HG03103 (cell line): ENCODE measurements at regions not wholly inside any gene's neighbourhood (a gene's known extent, or its start where the extent isn't known, plus 50 kb on each side); places are given as distances from the start of the nearest gene placed in this dataset.
"Not testable (repeated sequence)": the region's sequence is repeated elsewhere in the genome, so short reads cannot be mapped to it uniquely, and the experiment has no call there.

ENCODE experiments used
- ATAC-seq: cut with Tn5 transposase; IDR thresholded peaks from one replicate; pipeline ENCODE4 v1.9.1; 2021; ENCODE audit warnings: low read depth; ENCODE audit not compliant: unreplicated experiment

DNA sequence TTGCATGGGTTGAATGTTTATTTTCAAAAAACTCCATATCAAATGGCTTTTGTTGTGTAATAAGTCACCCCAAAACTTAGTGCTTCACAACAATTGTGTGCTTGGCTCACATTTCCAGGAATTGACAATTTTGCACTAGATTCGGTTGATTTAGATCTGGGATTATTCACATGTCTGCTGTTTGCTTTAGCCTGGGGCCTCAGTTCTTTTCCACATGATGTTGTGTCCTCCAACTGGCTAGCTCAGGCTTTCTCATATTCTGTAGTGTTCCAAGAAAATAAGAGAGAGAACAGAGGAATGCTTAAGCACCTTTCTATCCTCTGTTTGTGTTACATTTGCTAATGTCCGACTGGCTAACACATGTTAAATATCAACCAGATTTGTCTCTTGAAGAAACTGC is 281.5 kb upstream of the ADGRL4 start:
- ATAC-seq, result no peak

DNA sequence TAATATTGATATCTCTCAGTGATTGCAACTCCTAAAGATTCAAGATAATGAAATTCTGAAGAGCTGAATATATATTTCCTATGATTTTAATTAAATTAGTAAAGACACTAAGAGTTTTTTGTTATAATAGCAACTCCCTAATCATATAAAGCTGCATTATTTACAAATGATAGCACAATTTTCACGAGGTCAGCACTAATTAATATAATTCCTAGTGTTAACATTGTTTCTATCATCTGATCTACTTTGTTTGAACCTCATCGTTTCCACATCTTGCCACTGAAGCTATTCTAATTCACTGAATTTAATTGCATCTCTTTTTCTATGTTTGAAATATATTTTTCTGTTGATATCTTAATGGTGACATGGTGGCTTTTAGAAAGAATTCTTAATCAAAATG is 279.1 kb upstream of the ADGRL4 start:
- ATAC-seq, result no peak

DNA sequence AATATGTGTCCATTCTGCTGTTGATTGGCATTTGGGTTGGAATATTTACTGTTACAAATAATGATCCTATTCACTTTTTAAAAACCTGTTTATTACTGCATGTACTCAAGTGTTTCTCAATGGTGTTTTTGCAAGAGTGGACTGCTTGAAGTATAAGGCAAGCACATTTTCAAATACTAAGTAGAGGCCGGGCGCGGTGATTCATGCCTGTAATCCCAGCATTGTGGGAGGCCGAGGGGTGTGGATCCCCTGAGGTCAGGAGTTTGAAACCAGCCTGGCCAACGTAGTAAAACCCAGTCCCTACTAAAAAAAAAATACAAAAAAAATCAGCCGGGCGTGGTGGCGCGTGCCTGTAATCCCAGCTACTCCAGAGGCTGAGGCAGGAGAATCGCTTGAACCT is 276.9 kb upstream of the ADGRL4 start:
- ATAC-seq, result no peak

DNA sequence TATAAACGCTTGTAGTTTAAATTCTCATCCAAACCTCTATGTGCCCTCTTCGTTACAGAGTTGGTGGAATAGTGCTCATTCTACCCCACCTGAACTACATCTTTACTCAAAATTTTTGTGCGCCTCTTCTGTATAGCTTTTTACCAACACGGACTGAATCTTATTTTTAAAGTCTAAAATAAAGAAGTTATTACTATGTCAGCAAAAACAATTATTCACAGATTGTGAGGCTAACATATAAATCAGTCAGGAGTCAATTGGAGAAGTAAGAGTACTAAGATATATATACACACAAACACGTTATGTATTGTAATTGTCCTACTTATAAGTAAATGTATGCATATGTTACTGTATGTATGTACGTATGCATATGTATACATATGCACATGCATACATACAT is 274.9 kb upstream of the ADGRL4 start:
- no peak for ATAC-seq

DNA sequence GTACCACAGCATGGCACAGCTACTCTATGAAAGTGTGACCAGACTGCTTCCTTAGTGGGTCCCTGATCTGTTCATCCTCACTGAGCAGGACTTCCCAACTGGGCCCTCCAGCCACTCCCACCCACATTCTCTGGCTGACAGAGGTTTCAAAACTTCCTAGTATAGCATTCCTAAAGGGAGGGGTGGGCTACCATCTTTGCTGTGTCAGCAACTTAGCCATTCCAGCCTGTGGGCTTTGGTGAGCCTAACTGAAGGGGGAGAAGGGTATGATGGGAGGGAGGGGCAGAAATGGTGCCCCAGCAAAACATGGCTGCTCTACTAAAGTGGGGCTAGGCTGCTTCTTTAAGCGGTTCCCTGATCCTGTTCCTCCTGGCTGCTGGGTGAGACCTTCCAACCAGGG is 265.2 kb upstream of the ADGRL4 start:
- no peak for ATAC-seq

DNA sequence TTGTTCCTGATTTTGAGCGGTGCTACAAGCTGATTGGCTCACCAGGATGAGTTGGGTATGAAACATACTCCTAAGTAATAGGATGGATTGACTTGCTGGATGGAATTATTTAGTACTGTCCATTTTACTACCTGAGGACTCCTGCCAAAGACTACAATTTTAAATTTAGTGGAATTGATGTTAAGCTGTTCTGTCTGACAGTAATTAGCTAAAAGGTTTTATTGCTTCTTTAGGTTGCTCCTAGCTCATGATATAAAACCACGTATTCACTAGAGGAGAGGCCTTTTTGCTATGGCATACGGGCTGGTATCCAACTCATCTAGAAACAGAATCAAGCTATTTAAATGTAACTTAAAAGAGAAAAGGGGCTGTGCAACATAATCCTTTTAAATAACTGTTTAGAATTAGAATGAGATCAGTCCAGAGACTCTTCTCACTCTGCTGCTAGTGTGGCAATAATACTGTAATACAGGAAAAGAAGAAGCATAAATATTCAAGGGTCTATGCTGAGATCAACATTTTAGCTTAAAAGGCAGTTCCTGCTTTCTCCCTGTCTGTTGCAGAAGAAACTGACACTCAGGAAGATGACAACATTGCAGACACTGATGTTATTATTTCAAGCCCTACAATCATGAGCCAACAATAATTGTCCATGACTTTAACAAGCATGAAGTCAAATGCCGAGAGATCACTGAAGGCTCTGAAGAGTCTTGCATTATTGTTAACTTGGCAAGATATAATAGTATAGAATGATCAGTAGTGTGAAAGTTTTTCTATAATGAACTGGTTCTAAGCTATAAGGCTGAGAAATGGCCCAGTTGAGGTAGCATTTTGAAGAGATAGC is 258.7 kb upstream of the ADGRL4 start:
- ATAC-seq, result no peak

DNA sequence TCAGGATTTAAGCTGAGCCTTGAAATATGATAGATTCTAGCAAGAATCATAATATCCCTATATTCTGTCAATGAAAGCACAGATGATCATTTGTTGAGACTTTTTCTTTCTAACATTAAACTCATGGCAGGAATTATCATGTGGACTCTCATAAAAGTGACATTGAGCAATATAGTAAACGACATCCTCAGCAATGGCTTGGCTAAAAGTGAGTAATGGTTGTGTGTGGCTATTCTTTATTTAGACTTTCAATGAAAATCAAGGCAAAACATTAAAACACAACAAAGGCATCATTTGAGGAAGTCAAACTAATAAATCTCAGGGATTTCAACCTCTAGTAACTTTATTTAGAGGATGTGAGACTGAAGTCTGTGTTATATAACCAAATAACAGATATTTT is 257.8 kb upstream of the ADGRL4 start:
- no peak for ATAC-seq

DNA sequence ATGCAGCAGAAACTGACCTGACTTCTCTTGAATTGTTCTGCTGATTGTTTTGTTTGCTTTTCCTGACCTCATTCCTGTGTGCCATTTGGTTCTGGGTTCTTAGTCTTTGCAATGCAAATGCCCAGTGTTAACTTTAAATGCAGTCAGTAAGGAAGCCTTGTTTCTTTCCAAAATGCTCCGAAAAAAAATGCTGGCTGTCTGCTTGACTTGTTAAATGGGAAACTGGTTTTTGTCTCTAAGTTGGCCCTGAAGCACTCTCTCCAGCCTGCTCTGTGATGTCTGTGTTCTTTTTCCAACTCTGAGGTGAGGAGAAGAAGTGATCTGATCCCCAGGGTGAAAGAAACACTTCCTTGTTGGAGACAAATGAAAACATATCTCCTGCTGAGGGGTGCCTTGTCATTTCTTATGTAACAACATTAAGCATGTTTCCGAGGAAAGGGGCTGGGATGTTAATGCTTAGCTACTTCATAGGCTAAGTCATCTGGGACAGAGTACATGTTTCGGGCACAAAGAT is 256.3 kb upstream of the ADGRL4 start:
- no peak for ATAC-seq

DNA sequence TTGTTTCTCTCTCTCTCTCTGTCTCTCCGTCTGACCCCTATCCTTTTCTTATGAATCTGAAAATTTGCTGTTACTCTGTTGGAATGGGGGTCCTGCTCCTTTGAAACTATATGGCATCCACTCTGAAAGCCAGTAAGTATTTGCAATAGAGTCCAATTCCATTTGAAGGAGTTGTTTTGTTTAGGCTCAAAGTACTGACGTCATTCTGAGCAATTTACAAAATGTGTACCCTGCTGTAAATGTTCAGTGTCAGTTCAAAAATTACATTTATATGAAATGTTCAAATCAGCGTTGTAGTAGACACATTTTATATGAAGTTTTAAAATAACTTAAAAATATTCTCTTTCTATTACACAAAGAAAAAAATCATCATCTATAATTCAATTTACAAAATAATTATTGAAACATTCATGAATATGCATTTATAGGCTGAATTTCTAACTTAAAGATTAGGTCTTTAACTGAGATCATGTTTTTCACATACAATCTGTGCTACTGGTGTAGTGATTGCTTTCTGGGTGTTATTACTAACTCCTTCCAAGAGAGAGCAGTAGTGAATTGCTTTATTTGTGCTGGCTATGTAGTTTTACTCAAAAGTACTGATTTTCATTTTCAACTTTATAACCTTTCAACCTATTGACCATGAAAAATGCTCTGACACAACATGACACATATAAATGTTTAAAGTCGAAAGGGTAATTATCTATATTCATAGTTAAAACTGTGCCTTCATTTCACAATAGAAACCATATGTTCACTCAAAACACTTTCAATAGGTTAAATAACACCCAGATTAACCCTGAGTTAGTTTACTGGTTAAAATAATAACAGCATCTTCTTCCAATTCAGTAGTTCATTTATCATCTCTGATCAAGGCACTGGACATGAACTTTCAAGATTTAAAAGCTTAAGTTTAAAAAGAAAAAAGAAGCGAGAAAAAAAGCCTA is 253.1 kb upstream of the ADGRL4 start:
- ATAC-seq, result peak; percentile 78

DNA sequence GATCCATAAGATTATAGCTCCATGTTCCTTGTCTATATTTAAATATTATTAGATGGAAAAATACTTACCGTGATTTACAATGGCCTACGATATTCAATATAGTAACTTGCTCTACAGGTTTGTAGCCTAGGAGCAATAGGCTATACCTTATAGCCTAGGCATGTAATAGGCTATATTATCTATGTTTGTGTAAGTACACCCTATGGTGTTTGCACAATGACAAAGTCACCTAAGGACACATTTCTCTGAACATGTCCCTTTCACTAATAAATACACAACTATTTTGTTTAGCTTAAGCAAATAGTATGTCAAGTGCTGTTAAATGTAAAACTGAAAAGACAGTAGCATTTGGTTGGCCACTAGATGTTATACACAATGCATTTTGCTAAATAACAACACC is 248.9 kb upstream of the ADGRL4 start:
- ATAC-seq, result no peak

DNA sequence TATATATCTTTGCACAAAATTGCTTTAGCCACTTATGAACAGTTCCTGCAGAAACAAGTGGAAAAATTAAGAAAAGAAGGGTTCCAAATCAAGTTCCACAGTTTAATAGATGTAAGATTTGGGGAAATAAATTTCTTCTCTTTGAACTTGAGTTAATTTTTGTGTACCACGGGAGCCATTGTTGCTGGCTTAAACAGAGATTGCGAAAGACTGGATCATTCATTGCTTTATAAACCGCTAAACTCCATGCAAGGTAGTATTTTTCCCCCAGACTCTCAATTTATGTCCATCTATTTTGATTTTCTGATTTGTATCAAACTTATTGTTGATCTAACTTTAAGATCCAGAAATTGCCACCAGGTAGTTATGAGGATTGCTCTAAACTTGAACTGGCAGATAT is 246.1 kb upstream of the ADGRL4 start:
- no peak for ATAC-seq

DNA sequence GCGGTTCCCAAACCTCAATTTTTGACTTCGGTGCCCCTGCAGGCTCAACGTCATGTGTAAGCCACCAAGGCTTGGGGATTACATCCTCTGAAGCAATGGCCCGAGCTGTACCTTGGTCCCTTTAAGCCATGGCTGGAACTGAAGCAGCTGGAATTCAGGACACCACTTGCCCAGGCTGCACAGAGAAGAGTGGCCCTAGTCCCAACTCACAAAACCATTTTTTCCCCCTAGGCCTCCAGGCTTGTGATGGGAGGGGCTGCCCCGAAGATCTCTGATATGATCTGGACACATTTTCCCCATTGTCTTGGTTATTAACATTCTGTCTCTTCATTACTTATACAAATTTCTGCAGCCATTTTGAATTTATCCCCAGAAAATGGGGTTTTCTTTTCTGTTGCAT is 233.3 kb upstream of the ADGRL4 start:
- ATAC-seq, result no peak

DNA sequence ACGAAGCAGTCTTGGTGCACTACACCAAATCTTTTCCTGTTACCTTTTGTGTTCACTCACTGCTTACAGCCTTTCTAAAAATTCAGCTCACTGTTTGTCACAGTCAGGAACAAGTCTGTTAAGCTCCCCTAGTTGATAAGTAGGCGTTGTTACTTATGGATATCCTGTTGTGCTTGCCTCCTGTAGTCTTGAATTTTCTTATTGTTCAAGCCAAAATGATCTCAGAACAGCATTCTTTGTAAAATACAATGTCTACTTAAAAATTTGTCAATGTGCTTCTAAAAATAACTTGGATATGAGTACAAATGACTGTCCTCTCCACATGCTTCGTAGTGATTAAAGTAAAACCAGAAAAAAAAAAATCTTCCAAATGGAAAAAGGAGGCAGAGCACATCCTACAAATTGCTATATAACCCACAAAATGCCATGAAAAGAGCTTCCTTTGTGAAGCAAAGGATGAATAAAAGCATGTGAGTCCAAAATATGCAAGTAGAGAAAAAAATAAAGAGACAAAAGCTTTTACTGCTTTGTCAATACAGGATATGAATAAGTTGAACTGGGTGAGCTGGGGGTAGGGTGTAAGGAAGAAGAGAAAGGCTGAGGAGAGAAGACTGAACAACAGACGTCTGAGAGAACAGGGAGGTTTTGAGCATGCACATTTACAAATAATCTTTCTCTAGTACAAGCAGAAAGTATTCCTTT is 228.9 kb upstream of the ADGRL4 start:
- ATAC-seq, result no peak

DNA sequence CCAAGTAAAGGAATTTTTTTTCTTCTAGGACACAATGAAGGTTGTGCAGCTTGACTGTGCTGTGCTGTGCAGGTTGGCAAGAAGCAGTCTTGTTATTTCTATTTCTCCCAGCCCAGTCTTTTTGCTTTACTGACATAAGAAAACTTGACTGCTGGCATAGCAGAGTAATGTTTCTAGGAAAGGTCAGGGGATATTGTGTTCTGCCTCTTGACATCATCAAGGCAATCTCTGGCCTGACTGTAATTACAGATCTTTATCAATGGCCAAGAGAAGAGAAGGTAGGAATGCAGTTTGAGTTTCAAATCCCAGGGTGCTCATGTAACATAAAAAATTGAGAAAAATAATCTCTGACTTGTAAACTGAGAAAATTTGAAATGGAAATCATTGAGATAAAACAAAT is 226.3 kb upstream of the ADGRL4 start:
- no peak for ATAC-seq

DNA sequence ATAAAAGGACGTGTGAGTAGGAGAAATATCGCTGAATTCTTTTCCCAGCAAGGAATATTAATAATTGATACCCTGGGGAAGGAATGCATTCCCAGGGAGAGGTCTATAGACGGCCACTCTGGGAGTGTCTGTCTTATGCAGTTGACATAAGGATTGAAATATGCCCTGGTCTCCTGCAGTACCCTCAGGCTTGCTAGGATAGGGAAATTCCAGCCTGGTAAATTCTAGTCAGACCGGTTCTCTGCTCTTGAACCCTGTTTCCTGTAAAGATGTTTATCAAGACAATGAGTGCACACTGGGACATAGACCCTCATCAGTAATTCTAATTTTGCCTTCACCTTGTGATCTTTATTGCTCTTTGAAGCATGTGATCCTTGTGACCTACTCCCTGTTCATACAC is 224.2 kb upstream of the ADGRL4 start:
- ATAC-seq, result not testable (repeated sequence)

DNA sequence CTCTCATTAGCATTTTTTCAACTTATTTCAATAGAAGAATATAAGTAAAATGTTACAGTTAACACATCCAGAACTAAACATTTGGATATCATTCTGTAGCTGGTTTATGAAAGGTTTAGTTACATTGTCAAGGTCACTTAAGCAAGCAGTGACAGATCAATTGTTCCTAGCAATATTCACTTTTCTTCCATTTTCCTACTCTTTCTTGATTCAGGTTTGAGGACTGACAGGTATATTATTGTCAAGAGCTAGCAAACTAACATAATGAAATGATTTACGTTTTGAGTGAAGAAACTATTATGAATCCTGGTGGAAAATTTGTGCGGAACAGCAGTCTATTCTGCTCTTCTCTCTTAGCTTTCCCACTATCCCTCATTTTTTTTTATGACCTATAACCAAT is 220.4 kb upstream of the ADGRL4 start:
- ATAC-seq, result no peak

DNA sequence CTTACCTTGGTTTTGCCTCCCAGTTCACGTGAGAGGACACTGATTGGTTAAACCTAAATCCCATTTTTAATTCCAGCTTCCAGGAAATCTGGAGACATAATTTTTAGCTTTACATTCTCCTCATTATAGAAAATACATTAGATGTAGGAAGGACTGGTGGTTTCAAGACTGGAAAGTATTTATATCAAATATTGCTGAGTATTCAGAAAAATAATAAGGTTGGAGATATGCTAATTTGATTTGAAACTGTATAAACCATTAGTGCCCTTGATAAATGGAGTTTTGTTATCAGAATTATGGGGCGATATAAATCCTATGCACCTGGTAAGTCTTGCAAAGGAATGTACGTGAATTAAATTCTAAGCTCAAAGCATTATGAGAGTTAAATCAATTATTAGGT is 218.0 kb upstream of the ADGRL4 start:
- no peak for ATAC-seq

DNA sequence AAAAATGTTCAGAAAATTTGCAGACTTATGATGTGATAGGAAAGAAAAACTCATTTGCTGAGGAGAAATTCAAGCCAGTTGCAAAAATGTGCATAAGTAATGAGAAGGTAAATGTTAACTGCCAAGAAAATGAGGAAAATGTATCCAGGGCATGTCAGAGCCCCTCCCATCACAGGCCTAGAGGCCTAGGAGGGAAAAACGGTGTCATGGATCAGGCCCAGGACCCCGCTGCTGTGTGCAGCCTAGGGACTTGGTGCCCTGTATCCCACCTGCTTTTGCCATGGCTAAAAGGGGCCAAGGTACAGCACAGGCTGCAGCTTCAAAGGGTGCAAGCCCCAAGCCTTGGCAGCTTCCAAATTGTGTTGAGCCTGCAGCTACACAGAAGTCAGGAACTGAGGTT is 214.0 kb upstream of the ADGRL4 start:
- no peak for ATAC-seq

DNA sequence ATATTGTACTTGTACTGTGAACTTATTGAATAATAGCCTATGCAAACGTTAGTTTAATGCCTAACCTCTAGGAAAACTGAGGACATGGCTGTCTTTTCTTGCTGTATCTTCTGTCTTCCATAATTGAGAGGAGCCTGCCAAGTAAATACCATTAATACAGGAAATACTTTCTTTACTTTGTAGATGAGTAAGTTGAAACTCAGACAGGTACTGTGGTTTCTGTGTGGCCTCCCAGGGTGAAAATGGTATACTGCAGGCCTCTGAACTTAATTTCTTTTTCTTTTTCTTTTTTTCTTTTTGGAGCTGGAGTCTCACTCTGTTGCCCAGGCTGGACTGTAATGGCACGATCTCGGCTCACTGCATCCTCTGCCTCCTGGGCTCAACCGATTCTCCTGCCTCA is 208.8 kb upstream of the ADGRL4 start:
- no peak for ATAC-seq

DNA sequence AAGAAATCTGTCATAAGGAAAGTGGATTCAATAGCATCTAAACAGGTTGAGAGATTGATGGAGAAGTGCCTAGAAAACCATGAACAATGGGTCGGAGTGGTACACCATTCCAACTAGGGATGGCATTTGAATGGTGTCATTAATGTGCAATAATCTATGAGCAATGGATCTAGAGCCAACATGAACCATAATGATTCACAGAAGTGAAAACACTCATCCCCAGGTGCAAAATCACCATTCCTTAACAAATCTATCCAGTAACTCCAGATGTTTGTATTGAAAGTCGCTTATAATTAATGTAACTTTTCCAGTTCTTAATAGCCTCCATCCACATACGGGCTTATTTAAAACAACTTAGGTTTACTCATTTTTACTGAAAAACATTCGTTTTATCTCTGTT is 201.3 kb upstream of the ADGRL4 start:
- no peak for ATAC-seq

DNA sequence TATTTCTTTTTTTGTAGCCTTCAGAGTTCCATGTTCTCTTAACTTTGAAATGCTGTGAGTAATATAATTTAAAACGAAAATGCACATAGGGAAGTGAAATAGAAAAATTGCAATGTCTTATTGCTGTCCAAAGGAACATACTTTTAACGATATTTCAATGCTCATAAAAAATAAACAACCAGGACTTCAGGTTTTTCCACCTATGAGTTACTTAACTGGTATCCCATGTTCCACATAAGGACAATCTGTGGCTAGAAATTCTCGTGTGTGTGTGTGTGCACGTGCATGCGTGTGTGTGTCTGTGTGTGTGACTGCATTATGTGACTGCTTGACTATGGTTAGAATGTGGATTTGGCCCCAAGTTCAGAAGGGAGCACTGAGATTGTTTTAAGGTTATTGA is 200.8 kb upstream of the ADGRL4 start:
- no peak for ATAC-seq
